GM12878 (cell line): ENCODE measurements at regions not wholly inside any gene's neighbourhood (a gene's known extent, or its start where the extent isn't known, plus 50 kb on each side); places are given as distances from the start of the nearest gene placed in this dataset.
"Not testable (repeated sequence)": the region's sequence is repeated elsewhere in the genome, so short reads cannot be mapped to it uniquely, and the experiment has no call there.

Experiments used
- BHLHE40 ChIP-seq, 2 experiments: fragments of 450-650 bp in 1 of 2; IDR thresholded peaks; 2 replicates each; pipeline ENCODE4 v1.6.1; 2011 to 2017; ENCODE audit warnings: low read depth in 2 of 2, borderline replicate concordance in 1 of 2, improper control_type of control experiment in 1 of 2, low read length in 1 of 2, mild to moderate bottlenecking in 1 of 2
- CBFB ChIP-seq: IDR thresholded peaks from 2 replicates; pipeline ENCODE4 v1.6.1; 2016; ENCODE audit warnings: antibody characterized with exemption, low read depth
- CTCF ChIP-seq, 3 experiments: IDR thresholded peaks in 2 of 3; conservative IDR thresholded peaks in 1 of 3; 2 replicates each; pipeline ENCODE4 v1.5.1; 2011; ENCODE audit warnings: low read depth in 3 of 3, low read length in 3 of 3, mild to moderate bottlenecking in 3 of 3, control low read depth in 2 of 3, moderate library complexity in 2 of 3, inconsistent platforms in 1 of 3, mixed read lengths in 1 of 3; ENCODE audit not compliant: control insufficient read depth in 2 of 3, insufficient read depth in 1 of 3; ENCODE audit errors: extremely low read depth in 1 of 3
- EP300 ChIP-seq, 2 experiments: fragments of 150-350 bp in 1 of 2; IDR thresholded peaks; 2 replicates each; pipeline ENCODE4 v1.6.1; 2011 to 2012; ENCODE audit warnings: low read depth in 2 of 2, low read length in 2 of 2, borderline replicate concordance in 1 of 2, improper control_type of control experiment in 1 of 2, inconsistent platforms in 1 of 2; ENCODE audit not compliant: control insufficient read depth in 1 of 2
- LARP7 ChIP-seq: fragments of 450-650 bp; IDR thresholded peaks from 2 replicates; pipeline ENCODE4 v1.6.1; 2017; ENCODE audit warnings: mild to moderate bottlenecking
- MXI1 ChIP-seq: fragments of 150-350 bp; IDR thresholded peaks from 2 replicates; pipeline ENCODE4 v1.6.1; 2011; ENCODE audit warnings: low read depth, mild to moderate bottlenecking, inconsistent platforms, low read length, improper control_type of control experiment
- POLR2AphosphoS5 ChIP-seq: IDR thresholded peaks from 2 replicates; pipeline ENCODE4 v1.6.1; 2011; ENCODE audit warnings: mild to moderate bottlenecking, low read length, inconsistent platforms
- RFX5 ChIP-seq: IDR thresholded peaks from 2 replicates; pipeline ENCODE4 v1.6.1; 2011; ENCODE audit warnings: low read depth, low read length, improper control_type of control experiment
- SREBF2 ChIP-seq: IDR thresholded peaks from 2 replicates; pipeline ENCODE4 v1.6.1; 2012; ENCODE audit warnings: mild to moderate bottlenecking, low read length
- YY1 ChIP-seq: IDR thresholded peaks from 2 replicates; pipeline ENCODE4 v1.6.1; 2011; ENCODE audit warnings: low read depth, mild to moderate bottlenecking, low read length

- TF ChIP-seq LARP7; RFX5; MXI1; EP300 (IDR thresholded peaks at IDR 0.05; ENCODE audit: borderline replicate concordance in 1 of 2, control insufficient read depth in 1 of 2, low read depth in 2 of 2, low read length in 2 of 2); BHLHE40 (IDR thresholded peaks at IDR 0.05; ENCODE audit: borderline replicate concordance in 1 of 2, low read depth in 2 of 2, low read length in 1 of 2); CTCF (IDR thresholded peaks at IDR 0.05 in 2 of 3, conservative IDR thresholded peaks at IDR 0.05 in 1 of 3; ENCODE audit: control insufficient read depth in 2 of 3, extremely low read depth in 1 of 3, insufficient read depth in 1 of 3, low read depth in 3 of 3, low read length in 3 of 3); POLR2AphosphoS5; CBFB; SREBF2; YY1: not testable (repeated sequence)
Observed at GRCh38 chr7:153958789-153959188, 93.4 kb upstream of the DPP6 start.
